ENCODE measurements at regions not wholly inside any gene's neighbourhood (a gene's known extent, or its start where the extent isn't known, plus 50 kb on each side); places are given as distances from the start of the nearest gene placed in this dataset.

GRCh38 chr7:136064081-136064480, 86.9 kb upstream of the MTPN start:
- TF ChIP-seq CTCF (conservative IDR thresholded peaks at IDR 0.05; ENCODE audit: low read depth, low read length), result no peak
- TF ChIP-seq EZH2 (IDR thresholded peaks at IDR 0.05; ENCODE audit: borderline replicate concordance, low read depth, low read length, poor library complexity, severe bottlenecking), result no peak

All from A673 (cell line).